Endometrial microvascular endothelial cells (primary cell): ENCODE measurements at regions not wholly inside any gene's neighbourhood (a gene's known extent, or its start where the extent isn't known, plus 50 kb on each side); places are given as distances from the start of the nearest gene placed in this dataset.
"Not testable (repeated sequence)": the region's sequence is repeated elsewhere in the genome, so short reads cannot be mapped to it uniquely, and the experiment has no call there.

Source experiments
- in situ Hi-C: cut with HindIII; loops from 2 replicates; pipeline ENCODE4 v1.10.0; 2017; ENCODE audit warnings: low sequenced_read_pairs, low pct_unique_long_range_greater_than_20kb; ENCODE audit errors: inconsistent ontology term

- in situ Hi-C loops: loop anchor here (25.0 kb wide), 2 partner anchors 89 to 339 kb away; partner anchors contain the start of gene CNIH3
Measured at GRCh38 chr1:224523676-224524075, 89.1 kb upstream of the WDR26 start.

- in situ Hi-C loops: loop anchor here (25.0 kb wide), 2 partner anchors 88 to 338 kb away; partner anchors contain the start of gene CNIH3
Measured at GRCh38 chr1:224524679-224525078, 90.1 kb upstream of the WDR26 start.

- in situ Hi-C loops: no loop called here
Measured at GRCh38 chr1:224525411-224526040, 90.6 kb upstream of the CNIH3 start.

- in situ Hi-C loops: no loop called here
Measured at GRCh38 chr1:224526771-224527170, 89.3 kb upstream of the CNIH3 start.

GRCh38 chr1:224528900-224529299 is 87.2 kb upstream of the CNIH3 start:
- in situ Hi-C loops: no loop called here

GRCh38 chr1:224529844-224530243 is 86.3 kb upstream of the CNIH3 start:
- in situ Hi-C loops: no loop called here

- in situ Hi-C loops: no loop called here
Measured at GRCh38 chr1:224533517-224533916, 82.6 kb upstream of the CNIH3 start.

GRCh38 chr1:224534731-224535130 is 81.4 kb upstream of the CNIH3 start:
- in situ Hi-C loops: no loop called here

- in situ Hi-C loops: no loop called here
Measured at GRCh38 chr1:224535641-224536040, 80.5 kb upstream of the CNIH3 start.

GRCh38 chr1:224539971-224540370 is 76.1 kb upstream of the CNIH3 start:
- in situ Hi-C loops: no loop called here

GRCh38 chr1:224540535-224540934 is 75.6 kb upstream of the CNIH3 start:
- in situ Hi-C loops: no loop called here

GRCh38 chr1:224541072-224541790 is 74.9 kb upstream of the CNIH3 start:
- in situ Hi-C loops: no loop called here

- in situ Hi-C loops: no loop called here
Measured at GRCh38 chr1:224541901-224542630, 74.1 kb upstream of the CNIH3 start.

- in situ Hi-C loops: no loop called here
Measured at GRCh38 chr1:224542783-224543440, 73.2 kb upstream of the CNIH3 start.

- in situ Hi-C loops: no loop called here
Measured at GRCh38 chr1:224543453-224543852, 72.7 kb upstream of the CNIH3 start.

GRCh38 chr1:224544346-224545110 is 71.6 kb upstream of the CNIH3 start:
- in situ Hi-C loops: no loop called here

GRCh38 chr1:224545571-224545970 is 70.5 kb upstream of the CNIH3 start:
- in situ Hi-C loops: no loop called here

- in situ Hi-C loops: no loop called here
Measured at GRCh38 chr1:224548676-224549075, 67.4 kb upstream of the CNIH3 start.

- in situ Hi-C loops: not testable (repeated sequence)
Measured at GRCh38 chr1:224551189-224551588, 64.9 kb upstream of the CNIH3 start.
